ENCODE measurements at regions not wholly inside any gene's neighbourhood (a gene's known extent, or its start where the extent isn't known, plus 50 kb on each side); places are given as distances from the start of the nearest gene placed in this dataset.

GRCh38 chr11:45073685-45074141, 72.7 kb upstream of the PRDM11 start:
- TF ChIP-seq CTCF (IDR thresholded peaks at IDR 0.05; ENCODE audit: control insufficient read depth, insufficient read depth, low read depth, low read length, missing control alignments) = no peak
- no peak overlapping the region for H3K4me3 ChIP-seq (ENCODE audit: control insufficient read depth, low read depth, low read length)
- no peak for DNase-seq (ENCODE audit: low read depth)

GRCh38 chr11:45075519-45075918, 70.9 kb upstream of the PRDM11 start:
- H3K4me3 ChIP-seq (ENCODE audit: control insufficient read depth, low read depth, low read length) = no peak overlapping the region
- DNase-seq (ENCODE audit: low read depth) = no peak
- TF ChIP-seq CTCF (IDR thresholded peaks at IDR 0.05; ENCODE audit: control insufficient read depth, insufficient read depth, low read depth, low read length, missing control alignments) = no peak

GRCh38 chr11:45075952-45076351, 70.5 kb upstream of the PRDM11 start:
- H3K4me3 ChIP-seq (ENCODE audit: control insufficient read depth, low read depth, low read length) = no peak overlapping the region
- no peak for TF ChIP-seq CTCF (IDR thresholded peaks at IDR 0.05; ENCODE audit: control insufficient read depth, insufficient read depth, low read depth, low read length, missing control alignments)
- DNase-seq (ENCODE audit: low read depth) = no peak

GRCh38 chr11:45076761-45077160, 69.7 kb upstream of the PRDM11 start:
- H3K4me3 ChIP-seq (ENCODE audit: control insufficient read depth, low read depth, low read length) = no peak overlapping the region
- no peak for TF ChIP-seq CTCF (IDR thresholded peaks at IDR 0.05; ENCODE audit: control insufficient read depth, insufficient read depth, low read depth, low read length, missing control alignments)
- no peak for DNase-seq (ENCODE audit: low read depth)

GRCh38 chr11:45078236-45079074, 68.0 kb upstream of the PRDM11 start:
- H3K4me3 ChIP-seq (ENCODE audit: control insufficient read depth, low read depth, low read length) = no peak overlapping the region
- TF ChIP-seq CTCF (IDR thresholded peaks at IDR 0.05; ENCODE audit: control insufficient read depth, insufficient read depth, low read depth, low read length, missing control alignments) = no peak
- no peak for DNase-seq (ENCODE audit: low read depth)

- TF ChIP-seq CTCF (IDR thresholded peaks at IDR 0.05; ENCODE audit: control insufficient read depth, insufficient read depth, low read depth, low read length, missing control alignments) = no peak
- no peak for DNase-seq (ENCODE audit: low read depth)
- H3K4me3 ChIP-seq (ENCODE audit: control insufficient read depth, low read depth, low read length) = no peak overlapping the region
Measured at GRCh38 chr11:45079075-45079444, 67.4 kb upstream of the PRDM11 start.

Data from AG09309 (cell line).